PC-9 (cell line): ENCODE measurements at regions not wholly inside any gene's neighbourhood (a gene's known extent, or its start where the extent isn't known, plus 50 kb on each side); places are given as distances from the start of the nearest gene placed in this dataset.

Experiments
- EZH2 ChIP-seq: fragments of 200-600 bp; sonication (generic); IDR thresholded peaks from 2 replicates; pipeline ENCODE4 v1.8.0; 2017; ENCODE audit warnings: antibody characterized with exemption, low read depth
- TF ChIP-seq, protein P1 (sequence below): fragments of 200-600 bp; sonication (generic); conservative IDR thresholded peaks from 2 replicates; pipeline ENCODE4 v1.6.1; 2017; ENCODE audit warnings: mixed run types, antibody characterized with exemption, mild to moderate bottlenecking, moderate library complexity

DNA sequence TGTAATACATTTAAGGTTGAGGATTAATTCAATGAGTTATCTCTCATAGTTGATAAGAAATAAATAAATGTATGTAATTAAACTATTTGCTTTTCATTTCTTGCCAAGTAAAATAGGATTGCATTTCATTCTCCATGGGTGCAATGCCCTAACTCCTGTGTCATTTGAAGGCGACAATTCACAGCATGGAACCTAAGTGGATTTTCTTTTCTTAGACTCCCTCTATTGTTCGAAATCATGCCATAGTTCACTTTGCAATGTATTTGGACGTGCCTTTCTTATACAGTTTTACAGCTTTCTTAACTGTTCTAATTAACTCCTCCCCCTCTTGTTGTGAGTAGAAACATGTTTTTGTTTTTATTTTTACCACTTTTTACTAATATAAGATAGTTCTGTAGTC lies 263.0 kb downstream of the B3GLCT start:
- TF ChIP-seq, protein P1, sequence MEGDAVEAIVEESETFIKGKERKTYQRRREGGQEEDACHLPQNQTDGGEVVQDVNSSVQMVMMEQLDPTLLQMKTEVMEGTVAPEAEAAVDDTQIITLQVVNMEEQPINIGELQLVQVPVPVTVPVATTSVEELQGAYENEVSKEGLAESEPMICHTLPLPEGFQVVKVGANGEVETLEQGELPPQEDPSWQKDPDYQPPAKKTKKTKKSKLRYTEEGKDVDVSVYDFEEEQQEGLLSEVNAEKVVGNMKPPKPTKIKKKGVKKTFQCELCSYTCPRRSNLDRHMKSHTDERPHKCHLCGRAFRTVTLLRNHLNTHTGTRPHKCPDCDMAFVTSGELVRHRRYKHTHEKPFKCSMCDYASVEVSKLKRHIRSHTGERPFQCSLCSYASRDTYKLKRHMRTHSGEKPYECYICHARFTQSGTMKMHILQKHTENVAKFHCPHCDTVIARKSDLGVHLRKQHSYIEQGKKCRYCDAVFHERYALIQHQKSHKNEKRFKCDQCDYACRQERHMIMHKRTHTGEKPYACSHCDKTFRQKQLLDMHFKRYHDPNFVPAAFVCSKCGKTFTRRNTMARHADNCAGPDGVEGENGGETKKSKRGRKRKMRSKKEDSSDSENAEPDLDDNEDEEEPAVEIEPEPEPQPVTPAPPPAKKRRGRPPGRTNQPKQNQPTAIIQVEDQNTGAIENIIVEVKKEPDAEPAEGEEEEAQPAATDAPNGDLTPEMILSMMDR: no peak
- no peak for TF ChIP-seq EZH2
